Hippocampal formation (tissue), 2 donors: ENCODE measurements at regions not wholly inside any gene's neighbourhood (a gene's known extent, or its start where the extent isn't known, plus 50 kb on each side); places are given as distances from the start of the nearest gene placed in this dataset.

ENCODE experiments used
- DNase-seq, 2 donors: peaks; one replicate each; lab custom pipeline; 2025; lab: John Stamatoyannopoulos, UW

GRCh38 chr1:22376546-22376945, 75.1 kb upstream of the ZBTB40 start:
- DNase-seq: no peak

GRCh38 chr1:22376976-22377375, 74.7 kb upstream of the ZBTB40 start:
- no peak for DNase-seq

GRCh38 chr1:22379566-22379965, 72.1 kb upstream of the ZBTB40 start:
- DNase-seq: no peak

GRCh38 chr1:22380024-22380785, 71.4 kb upstream of the ZBTB40 start:
- DNase-seq: no peak

GRCh38 chr1:22383526-22384294, 67.9 kb upstream of the ZBTB40 start:
- no peak for DNase-seq

- no peak for DNase-seq
These were observed 66.1 kb upstream of the ZBTB40 start for GRCh38 chr1:22385537-22385936.

GRCh38 chr1:22386774-22387173, 64.9 kb upstream of the ZBTB40 start:
- no peak for DNase-seq

GRCh38 chr1:22387919-22388580, 63.6 kb upstream of the ZBTB40 start:
- no peak for DNase-seq

- DNase-seq: no peak
These were observed 62.8 kb upstream of the ZBTB40 start for GRCh38 chr1:22388671-22389450.

GRCh38 chr1:22393587-22393986, 58.1 kb upstream of the ZBTB40 start:
- no peak for DNase-seq

- no peak for DNase-seq
These were observed 52.8 kb upstream of the ZBTB40 start for GRCh38 chr1:22398656-22399420.

GRCh38 chr1:22399421-22400091, 52.1 kb upstream of the ZBTB40 start:
- DNase-seq: no peak
